ENCODE measurements at regions not wholly inside any gene's neighbourhood (a gene's known extent, or its start where the extent isn't known, plus 50 kb on each side); places are given as distances from the start of the nearest gene placed in this dataset.

- DNase-seq (ENCODE audit: low read depth) = no peak
- no peak overlapping the region for H3K4me3 ChIP-seq (ENCODE audit: control insufficient read depth, low read depth, low read length)
Measured at GRCh38 chr1:83017276-83017675, 981.7 kb downstream of the TTLL7 start.

GRCh38 chr1:83016354-83016849 lies 982.5 kb downstream of the TTLL7 start:
- no peak for TF ChIP-seq CTCF (conservative IDR thresholded peaks at IDR 0.05; ENCODE audit: control insufficient read depth, insufficient read depth, low read depth, low read length)
- DNase-seq (ENCODE audit: low read depth) = no peak
- no peak overlapping the region for H3K4me3 ChIP-seq (ENCODE audit: control insufficient read depth, low read depth, low read length)

More at GRCh38 chr1:83017276-83017675, 981.7 kb downstream of the TTLL7 start:
- TF ChIP-seq CTCF (conservative IDR thresholded peaks at IDR 0.05; ENCODE audit: control insufficient read depth, insufficient read depth, low read depth, low read length) = no peak

DNA sequence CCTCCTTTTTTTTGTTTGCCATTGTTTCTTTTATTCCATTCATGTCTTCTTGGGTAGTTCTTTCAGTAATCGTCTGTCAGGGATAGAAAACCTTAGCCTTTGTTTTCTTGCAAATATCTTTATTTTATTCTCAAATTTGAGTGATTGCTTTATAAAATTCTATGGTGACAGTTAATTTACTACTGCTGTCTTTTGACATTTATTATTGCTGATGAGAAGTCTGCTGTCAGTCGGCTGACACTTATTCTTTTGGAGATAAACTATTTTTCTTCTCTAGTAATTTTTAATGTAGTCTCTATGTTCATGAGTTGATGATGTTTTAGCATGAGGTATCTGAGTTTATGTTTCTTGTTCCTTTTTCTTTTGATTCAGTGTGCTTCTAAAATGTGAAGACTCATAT lies 983.8 kb downstream of the TTLL7 start:
- H3K4me3 ChIP-seq (ENCODE audit: control insufficient read depth, low read depth, low read length) = no peak overlapping the region
- DNase-seq (ENCODE audit: low read depth) = no peak
- no peak for TF ChIP-seq CTCF (conservative IDR thresholded peaks at IDR 0.05; ENCODE audit: control insufficient read depth, insufficient read depth, low read depth, low read length)

GRCh38 chr1:83012950-83013349 lies 986.0 kb downstream of the TTLL7 start:
- TF ChIP-seq CTCF (conservative IDR thresholded peaks at IDR 0.05; ENCODE audit: control insufficient read depth, insufficient read depth, low read depth, low read length) = no peak
- H3K4me3 ChIP-seq (ENCODE audit: control insufficient read depth, low read depth, low read length) = no peak overlapping the region
- no peak for DNase-seq (ENCODE audit: low read depth)

GRCh38 chr1:83011265-83011664 lies 987.7 kb downstream of the TTLL7 start:
- H3K4me3 ChIP-seq (ENCODE audit: control insufficient read depth, low read depth, low read length) = no peak overlapping the region
- no peak for DNase-seq (ENCODE audit: low read depth)
- TF ChIP-seq CTCF (conservative IDR thresholded peaks at IDR 0.05; ENCODE audit: control insufficient read depth, insufficient read depth, low read depth, low read length) = no peak

DNA sequence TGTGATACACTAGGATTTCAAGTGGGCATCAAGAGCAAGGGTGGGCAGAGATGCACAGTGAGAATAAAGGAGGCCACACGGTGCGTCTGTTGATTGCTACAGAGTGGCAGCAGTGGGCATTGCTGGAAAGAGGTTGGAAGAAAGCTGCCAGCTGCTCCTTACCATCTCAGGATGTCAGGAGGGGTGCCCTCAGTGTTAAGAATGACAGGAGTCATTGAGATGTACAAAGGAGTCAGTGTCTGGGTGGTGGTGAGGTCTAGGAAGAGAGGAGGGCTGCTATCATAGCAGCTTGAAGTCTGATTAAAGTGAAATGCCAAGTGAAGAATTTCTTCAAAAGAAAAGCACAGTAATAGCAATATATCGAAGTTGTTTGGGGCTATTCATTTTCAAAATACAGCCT lies 992.7 kb downstream of the TTLL7 start:
- TF ChIP-seq CTCF (conservative IDR thresholded peaks at IDR 0.05; ENCODE audit: control insufficient read depth, insufficient read depth, low read depth, low read length) = no peak
- no peak for DNase-seq (ENCODE audit: low read depth)
- H3K4me3 ChIP-seq (ENCODE audit: control insufficient read depth, low read depth, low read length) = no peak overlapping the region

GRCh38 chr1:83000286-83000685 lies 998.6 kb downstream of the TTLL7 start:
- no peak for TF ChIP-seq CTCF (conservative IDR thresholded peaks at IDR 0.05; ENCODE audit: control insufficient read depth, insufficient read depth, low read depth, low read length)
- no peak overlapping the region for H3K4me3 ChIP-seq (ENCODE audit: control insufficient read depth, low read depth, low read length)
- DNase-seq (ENCODE audit: low read depth) = no peak
